GM18511 (cell line): ENCODE measurements at regions not wholly inside any gene's neighbourhood (a gene's known extent, or its start where the extent isn't known, plus 50 kb on each side); places are given as distances from the start of the nearest gene placed in this dataset.

Source experiments
- ATAC-seq: cut with Tn5 transposase; IDR thresholded peaks from one replicate; pipeline ENCODE4 v1.9.1; 2021; ENCODE audit warnings: mild to moderate bottlenecking, moderate library complexity; ENCODE audit not compliant: unreplicated experiment

GRCh38 chr2:7773362-7774360, 856.4 kb downstream of the RNF144A start:
- peak; percentile 82 for ATAC-seq

- ATAC-seq, result peak; percentile 3
These were observed 857.3 kb downstream of the RNF144A start for GRCh38 chr2:7774481-7774880.

GRCh38 chr2:7777668-7778067, 860.5 kb downstream of the RNF144A start:
- no peak for ATAC-seq

- no peak for ATAC-seq
These were observed 863.1 kb downstream of the RNF144A start for GRCh38 chr2:7780321-7780720.

- no peak for ATAC-seq
These were observed 868.5 kb downstream of the RNF144A start for GRCh38 chr2:7785700-7786099.

DNA sequence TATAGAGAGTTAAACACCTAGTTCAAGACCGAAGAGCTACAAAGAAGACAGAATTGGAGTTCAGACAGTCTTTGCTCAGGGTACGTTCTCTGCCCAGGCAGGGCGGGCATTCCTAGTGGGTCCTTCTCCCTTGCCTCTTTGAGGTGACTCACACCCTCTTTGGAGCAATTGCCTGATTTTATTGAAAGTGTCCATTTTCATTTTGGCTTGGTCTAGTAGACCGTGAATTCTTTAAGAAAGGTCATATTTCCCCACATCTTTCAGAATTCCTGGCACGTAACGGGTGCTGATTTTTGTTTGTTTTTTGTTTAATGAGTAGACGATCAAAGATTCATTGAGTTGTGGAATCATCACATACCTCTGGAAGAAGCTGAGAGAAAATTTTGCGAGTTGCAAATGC, 871.5 kb downstream of the RNF144A start:
- ATAC-seq, result no peak

GRCh38 chr2:7792031-7792651, 874.9 kb downstream of the RNF144A start:
- no peak for ATAC-seq

DNA sequence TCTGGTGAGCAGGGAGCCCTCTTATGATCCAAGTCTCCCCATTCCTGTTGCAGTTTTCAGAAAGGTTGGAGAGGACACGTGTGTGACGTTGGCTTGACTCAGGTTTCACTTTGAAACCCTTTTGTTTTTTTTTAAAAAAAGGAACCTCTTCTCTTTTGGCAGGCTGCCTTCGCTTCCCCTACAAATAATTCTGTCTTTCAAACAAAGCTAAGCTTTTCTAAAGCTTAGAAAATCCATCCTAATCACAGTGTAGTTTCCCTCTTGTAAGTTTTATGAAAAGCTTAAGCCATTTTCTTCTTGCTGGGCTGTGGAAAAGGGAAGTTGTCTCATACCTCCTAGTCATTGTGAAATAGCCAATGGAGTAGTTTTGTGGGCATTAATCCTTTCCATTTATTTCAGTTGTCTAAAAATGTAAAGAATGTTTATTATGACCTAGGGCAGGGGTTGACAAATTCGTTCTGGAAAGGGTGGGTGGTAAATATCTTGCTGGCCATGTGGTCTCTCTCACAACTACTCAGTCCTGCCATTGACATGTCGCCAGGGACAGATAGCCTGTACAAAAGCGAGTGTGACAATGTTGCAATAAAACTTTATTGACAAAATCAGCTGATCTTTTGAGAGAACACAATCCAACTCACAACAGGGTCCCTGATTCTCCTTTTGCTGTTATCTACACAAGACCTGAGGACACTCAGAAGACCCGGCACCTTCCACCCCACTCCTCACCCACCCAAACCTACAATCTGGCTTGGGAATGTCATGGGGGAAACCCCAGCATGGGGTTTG, 878.8 kb downstream of the RNF144A start:
- ATAC-seq, result no peak

DNA sequence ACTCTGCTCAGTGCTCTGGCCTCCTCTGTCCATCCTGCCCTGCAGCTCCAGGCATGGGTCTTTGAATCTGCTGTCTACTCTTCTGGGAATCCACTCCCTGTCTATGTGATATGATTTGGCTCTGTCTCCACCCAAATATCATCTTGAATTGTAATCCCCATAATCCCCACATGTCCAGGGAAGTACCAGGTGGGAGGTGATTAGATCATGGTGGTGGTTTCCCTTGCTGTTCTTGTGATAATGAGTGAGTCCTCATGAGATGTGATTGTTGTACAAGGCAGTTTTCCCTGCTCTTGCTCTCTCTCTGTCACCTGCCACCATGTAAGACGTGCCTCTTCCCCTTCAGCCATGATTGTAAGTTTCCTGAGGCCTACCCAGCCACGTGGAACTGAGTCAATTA, 881.8 kb upstream of the ID2 start:
- no peak for ATAC-seq

DNA sequence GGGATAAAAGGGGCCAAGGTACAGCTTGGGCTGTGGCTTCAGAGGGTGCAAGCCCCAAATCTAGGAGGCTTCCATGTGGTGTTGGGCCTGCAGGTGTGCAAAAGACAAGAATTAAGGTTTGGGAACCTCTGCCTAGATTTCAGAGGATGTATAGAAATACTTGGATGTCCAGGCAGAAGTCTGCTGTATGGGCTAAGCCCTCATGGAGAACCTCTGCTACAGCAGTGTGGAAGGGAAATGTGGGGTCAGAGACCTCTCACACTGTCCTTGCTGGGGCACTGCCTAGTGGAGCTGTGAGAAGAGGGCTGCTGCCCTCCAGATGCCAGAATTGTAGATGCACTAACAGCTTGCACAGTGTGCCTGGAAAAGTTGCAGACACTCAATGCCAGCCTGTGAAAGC, 880.6 kb upstream of the ID2 start:
- no peak for ATAC-seq

- no peak for ATAC-seq
These were observed 878.3 kb upstream of the ID2 start for GRCh38 chr2:7803515-7803914.

DNA sequence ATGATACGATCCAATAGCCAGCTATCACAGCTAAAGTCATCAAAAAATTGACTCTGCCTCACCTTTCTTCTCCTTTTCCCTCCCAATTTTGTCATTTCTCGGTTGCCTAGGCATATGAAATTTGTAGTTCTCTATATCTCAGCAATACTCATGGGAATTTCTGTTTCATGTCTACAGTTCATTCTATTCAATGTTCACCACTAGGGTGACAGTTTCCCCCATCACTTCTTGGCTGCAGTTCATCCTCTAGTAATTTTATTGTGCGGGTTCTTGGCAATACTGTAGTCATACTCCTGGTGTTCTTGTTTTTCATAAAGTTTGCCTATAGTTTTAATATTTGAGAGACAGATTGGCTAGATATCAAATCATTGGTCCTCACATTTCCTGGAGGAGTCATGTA, 872.2 kb upstream of the ID2 start:
- ATAC-seq, result no peak

DNA sequence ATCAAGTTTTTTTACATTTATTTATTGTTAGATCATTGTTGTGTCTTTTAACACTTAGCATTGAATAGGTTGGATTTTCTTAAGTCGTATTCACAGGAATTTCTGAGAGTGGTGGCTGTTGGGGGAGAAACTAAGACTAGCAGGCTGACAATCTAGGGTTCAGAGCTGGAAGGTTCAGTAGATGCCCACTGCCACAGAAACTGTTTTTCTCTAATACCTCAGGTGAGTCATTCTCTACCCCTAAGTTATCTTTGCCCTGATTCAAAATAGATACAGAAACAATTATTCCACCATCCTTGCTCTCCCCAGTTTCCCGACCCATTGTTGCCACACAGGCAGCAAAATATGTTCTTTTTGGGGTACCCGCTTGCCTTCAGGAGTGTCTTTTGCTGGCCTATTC, 870.8 kb upstream of the ID2 start:
- no peak for ATAC-seq

DNA sequence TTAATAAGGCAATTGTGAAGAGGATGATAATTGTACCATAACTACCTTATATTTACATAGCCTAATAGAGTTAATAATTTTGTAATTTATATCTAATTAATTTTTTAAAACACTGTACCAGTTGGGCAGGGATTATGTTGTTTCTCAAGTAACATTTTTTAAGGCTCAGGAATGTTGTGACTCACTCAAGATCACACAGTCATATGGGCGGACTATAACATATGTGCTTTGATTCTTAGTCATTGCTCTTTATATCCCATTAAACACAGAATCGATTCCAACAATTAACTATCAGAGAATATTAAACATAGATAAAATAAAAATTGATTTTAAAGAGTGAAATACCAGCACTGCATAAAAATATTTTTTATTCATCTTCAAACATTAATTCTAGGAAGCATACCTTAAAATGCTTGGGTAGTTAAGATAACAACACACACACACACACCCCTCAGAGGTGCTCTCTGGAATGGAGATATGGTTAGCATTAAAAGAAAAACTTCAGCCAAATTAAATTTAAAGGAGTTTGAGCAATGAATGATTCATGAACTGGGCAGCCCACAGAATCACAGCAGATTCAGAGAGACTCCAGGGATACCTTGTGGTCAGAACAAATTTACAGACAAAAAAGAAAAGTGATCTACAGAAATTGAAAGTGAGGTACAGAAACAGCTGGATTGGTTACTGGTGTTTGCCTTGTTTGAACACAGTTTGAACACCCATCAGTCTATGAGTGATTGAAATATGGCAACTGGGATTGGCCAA, 869.4 kb upstream of the ID2 start:
- no peak for ATAC-seq

GRCh38 chr2:7813541-7814292, 868.1 kb upstream of the ID2 start:
- no peak for ATAC-seq

DNA sequence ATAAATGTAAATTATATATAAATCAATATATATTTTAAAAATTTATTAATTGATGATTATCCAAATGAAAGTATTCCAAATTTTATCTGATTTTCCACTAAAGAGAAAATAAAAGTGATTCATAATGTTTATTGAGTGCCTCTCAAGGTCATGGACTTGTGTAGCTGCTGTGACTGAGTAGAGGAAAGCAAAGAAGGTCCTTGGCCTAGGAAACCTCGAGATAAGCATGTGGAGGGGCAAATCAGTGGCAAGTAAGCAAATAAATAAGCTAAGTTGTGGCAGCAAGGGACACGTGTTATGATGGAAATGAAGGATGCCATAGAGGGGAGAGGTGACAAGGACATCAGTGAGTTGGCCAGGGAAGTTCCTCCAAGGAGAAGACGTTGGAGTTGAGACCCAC, 866.1 kb upstream of the ID2 start:
- no peak for ATAC-seq

- no peak for ATAC-seq
These were observed 865.6 kb upstream of the ID2 start for GRCh38 chr2:7816233-7816632.

- no peak for ATAC-seq
These were observed 864.9 kb upstream of the ID2 start for GRCh38 chr2:7816944-7817343.

DNA sequence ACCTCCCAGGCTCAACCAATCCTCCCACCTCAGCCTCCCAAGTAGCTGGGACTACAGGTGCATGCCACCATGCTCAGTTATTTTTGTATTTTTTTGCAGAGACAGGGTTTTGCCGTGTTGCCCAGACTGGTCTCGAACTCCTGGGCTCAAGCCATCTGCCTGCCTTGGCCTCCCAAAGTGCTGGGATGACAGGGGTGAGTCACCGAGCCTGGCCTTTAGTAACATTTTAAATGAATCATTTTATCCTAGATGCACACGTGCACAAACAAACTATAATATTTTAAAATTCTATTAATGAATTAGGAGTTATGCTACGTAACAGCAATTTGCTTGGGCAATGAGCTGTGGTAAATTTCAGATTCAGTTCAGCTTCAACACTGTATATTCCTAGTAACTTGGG, 862.5 kb upstream of the ID2 start:
- no peak for ATAC-seq

DNA sequence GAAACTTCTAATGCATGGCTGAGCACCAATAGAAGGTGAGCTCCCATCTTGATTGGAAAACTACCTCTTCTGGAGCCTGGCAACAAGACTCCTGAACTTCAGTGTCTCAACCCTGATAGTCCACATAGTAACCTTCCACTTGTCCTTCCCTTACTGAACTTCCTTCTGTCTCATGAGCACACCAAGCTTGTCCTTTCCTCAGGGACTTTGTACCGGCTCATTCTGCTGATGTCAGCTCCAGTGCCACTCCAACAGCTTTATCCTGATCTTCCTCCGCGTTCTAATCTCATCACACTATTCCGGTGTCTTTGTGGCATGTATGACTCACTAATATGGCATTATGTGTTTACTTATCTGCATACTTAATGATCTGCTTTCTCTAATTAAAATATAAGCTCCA, 862.0 kb upstream of the ID2 start:
- ATAC-seq, result no peak
